ENCODE measurements at regions not wholly inside any gene's neighbourhood (a gene's known extent, or its start where the extent isn't known, plus 50 kb on each side); places are given as distances from the start of the nearest gene placed in this dataset.

GRCh38 chr3:137347132-137347531, 389.3 kb downstream of the IL20RB start:
- TF ChIP-seq CTCF (IDR thresholded peaks at IDR 0.05; ENCODE audit: low read depth, low read length) (peak; percentile 6), POLR2A (IDR thresholded peaks at IDR 0.05; ENCODE audit: extremely low read depth, insufficient read length) (no peak), MYC (IDR thresholded peaks at IDR 0.05; ENCODE audit: low read depth, low read length) (no peak)
